ENCODE measurements at regions not wholly inside any gene's neighbourhood (a gene's known extent, or its start where the extent isn't known, plus 50 kb on each side); places are given as distances from the start of the nearest gene placed in this dataset.

GRCh38 chr16:86424985-86425384 lies 85.3 kb upstream of the FOXF1 start:
- Mint-ChIP-seq H3K4me1 (peaks cover 3% of the 10 kb centered on the region), H3K9me3 (peaks cover 8% of the 10 kb centered on the region), H3K36me3 (no peaks in the 10 kb centered on the region)

GRCh38 chr16:86426063-86426642 lies 84.2 kb upstream of the FOXF1 start:
- no peak overlapping the region for H3K9ac ChIP-seq
- H3K4me3 ChIP-seq = no peak overlapping the region
- H3F3A ChIP-seq (ENCODE audit: low read depth) = no peaks in the 10 kb centered on the region
- H3K79me2 ChIP-seq (ENCODE audit: low read depth) = no peaks in the 10 kb centered on the region
- H3K36me3 Mint-ChIP-seq = no peaks in the 10 kb centered on the region
- no peak overlapping the region for H3K27ac ChIP-seq
- H3K27ac Mint-ChIP-seq = no peak overlapping the region
- no peaks in the 10 kb centered on the region for H4K20me1 ChIP-seq (ENCODE audit: low read depth)
- H3K4me1 Mint-ChIP-seq = peaks cover 3% of the 10 kb centered on the region
- H3K27me3 ChIP-seq = no peaks in the 10 kb centered on the region
- TF ChIP-seq EZH2phosphoT487 (IDR thresholded peaks at IDR 0.05) = no peak
- no peak for TF ChIP-seq EZH2 (IDR thresholded peaks at IDR 0.05)
- TF ChIP-seq CTCF (IDR thresholded peaks at IDR 0.05) = no peak
- H3K4me1 ChIP-seq = no peaks in the 10 kb centered on the region
- no peak overlapping the region for H3K4me2 ChIP-seq
- H3K27me3 Mint-ChIP-seq (ENCODE audit: insufficient read depth, low read depth) = peaks cover 3% of the 10 kb centered on the region
- no peak overlapping the region for H3K4me3 Mint-ChIP-seq
- H3K36me3 ChIP-seq = no peaks in the 10 kb centered on the region
- H3K9me3 Mint-ChIP-seq = peaks cover 8% of the 10 kb centered on the region
- H2AFZ ChIP-seq (replicated peaks) = no peak overlapping the region
- no peak for DNase-seq (ENCODE audit: low spot score)
- H3K9me3 ChIP-seq (ENCODE audit: low read depth) = no peaks in the 10 kb centered on the region

More at GRCh38 chr16:86424985-86425384, 85.3 kb upstream of the FOXF1 start:
- no peak overlapping the region for H3K27ac Mint-ChIP-seq
- H4K20me1 ChIP-seq (ENCODE audit: low read depth) = no peaks in the 10 kb centered on the region
- H3F3A ChIP-seq (ENCODE audit: low read depth) = no peaks in the 10 kb centered on the region
- H3K4me2 ChIP-seq = no peak overlapping the region
- no peak overlapping the region for H3K9ac ChIP-seq
- peaks cover 3% of the 10 kb centered on the region for H3K27me3 Mint-ChIP-seq (ENCODE audit: insufficient read depth, low read depth)
- H3K4me3 ChIP-seq = no peak overlapping the region
- no peaks in the 10 kb centered on the region for H3K79me2 ChIP-seq (ENCODE audit: low read depth)
- no peak overlapping the region for H3K4me3 Mint-ChIP-seq
- H2AFZ ChIP-seq (replicated peaks) = no peak overlapping the region
- TF ChIP-seq EZH2 (IDR thresholded peaks at IDR 0.05) = no peak
- TF ChIP-seq CTCF (IDR thresholded peaks at IDR 0.05) = no peak
- no peak for TF ChIP-seq EZH2phosphoT487 (IDR thresholded peaks at IDR 0.05)
- DNase-seq (ENCODE audit: low spot score) = peak; percentile 30
- no peak overlapping the region for H3K27ac ChIP-seq
- H3K4me1 ChIP-seq = no peaks in the 10 kb centered on the region
- no peaks in the 10 kb centered on the region for H3K27me3 ChIP-seq
- no peaks in the 10 kb centered on the region for H3K36me3 ChIP-seq
- no peaks in the 10 kb centered on the region for H3K9me3 ChIP-seq (ENCODE audit: low read depth)

- Mint-ChIP-seq H3K36me3 (no peaks in the 10 kb centered on the region), H3K9me3 (no peaks in the 10 kb centered on the region), H3K4me3 (no peak overlapping the region), H3K27me3 (ENCODE audit: insufficient read depth, low read depth) (peaks cover 3% of the 10 kb centered on the region), H3K27ac (no peak overlapping the region), H3K4me1 (peaks cover 3% of the 10 kb centered on the region)
- no peak overlapping the region for H2AFZ ChIP-seq (replicated peaks)
- no peaks in the 10 kb centered on the region for H3K9me3 ChIP-seq (ENCODE audit: low read depth)
- DNase-seq (ENCODE audit: low spot score) = no peak
- H3K27ac ChIP-seq = no peak overlapping the region
- no peak for TF ChIP-seq EZH2phosphoT487 (IDR thresholded peaks at IDR 0.05)
- no peak for TF ChIP-seq CTCF (IDR thresholded peaks at IDR 0.05)
- TF ChIP-seq EZH2 (IDR thresholded peaks at IDR 0.05) = no peak
- H3K4me2 ChIP-seq = no peak overlapping the region
- H3K36me3 ChIP-seq = no peaks in the 10 kb centered on the region
- H3K79me2 ChIP-seq (ENCODE audit: low read depth) = no peaks in the 10 kb centered on the region
- H3K27me3 ChIP-seq = no peaks in the 10 kb centered on the region
- no peaks in the 10 kb centered on the region for H3F3A ChIP-seq (ENCODE audit: low read depth)
- no peak overlapping the region for H3K4me3 ChIP-seq
- H3K4me1 ChIP-seq = peaks cover 9% of the 10 kb centered on the region
- no peaks in the 10 kb centered on the region for H4K20me1 ChIP-seq (ENCODE audit: low read depth)
- no peak overlapping the region for H3K9ac ChIP-seq
Measured at GRCh38 chr16:86427433-86427851, 82.9 kb upstream of the FOXF1 start.

Measured in neural progenitor cell (in vitro differentiated cells).